Activated B cell treated with CpG ODN at 0.5 μM for 24 hours (primary cell): ENCODE measurements at regions not wholly inside any gene's neighbourhood (a gene's known extent, or its start where the extent isn't known, plus 50 kb on each side); places are given as distances from the start of the nearest gene placed in this dataset.

ENCODE experiments used
- ATAC-seq: fragments of 200-7000 bp; cut with Tn5 transposase; one replicate; pipeline ENCODE4 v1.10.0; 2021; ENCODE audit warnings: low read depth, mild to moderate bottlenecking, moderate library complexity
- CTCF ChIA-PET: fragments of 350-600 bp; sonication (Branson Sonifier 250); formaldehyde crosslinking; loops from one replicate; lab custom pipeline; 2021; ENCODE audit warnings: antibody characterized with exemption; lab: Charles Lee
- POLR2A ChIA-PET: fragments of 350-600 bp; sonication (Branson Sonifier 250); formaldehyde crosslinking; loops from one replicate; lab custom pipeline; 2021; ENCODE audit warnings: antibody characterized with exemption; lab: Charles Lee
- DNase-seq: peaks from one replicate; pipeline ENCODE4 v3.0.0; 2022
- H3K27ac Mint-ChIP-seq: one replicate; pipeline ENCODE4 v1.8.0; 2020; ENCODE audit warnings: mixed read lengths
- H3K27me3 Mint-ChIP-seq: one replicate; pipeline ENCODE4 v1.8.0; 2021; ENCODE audit warnings: mixed read lengths
- H3K36me3 Mint-ChIP-seq: one replicate; pipeline ENCODE4 v1.8.0; 2021; ENCODE audit warnings: low read depth, mixed read lengths
- H3K4me1 Mint-ChIP-seq: one replicate; pipeline ENCODE4 v1.8.0; 2021; ENCODE audit warnings: mixed read lengths
- H3K4me3 Mint-ChIP-seq: one replicate; pipeline ENCODE4 v1.8.0; 2020; ENCODE audit warnings: mild to moderate bottlenecking, mixed read lengths
- H3K9me3 Mint-ChIP-seq: one replicate; pipeline ENCODE4 v1.8.0; 2020; ENCODE audit warnings: mixed read lengths
- intact Hi-C: fragments of 100-400 bp; cut with micrococcal nuclease; formaldehyde crosslinking; loops from one replicate; pipeline ENCODE4 v1.15.1; 2024
- TF ChIP-seq, protein P1 (sequence below): fragments of 200-600 bp; IDR thresholded peaks from one replicate; pipeline ENCODE4 v1.8.0; 2022; ENCODE audit warnings: antibody characterized with exemption, mild to moderate bottlenecking

DNA sequence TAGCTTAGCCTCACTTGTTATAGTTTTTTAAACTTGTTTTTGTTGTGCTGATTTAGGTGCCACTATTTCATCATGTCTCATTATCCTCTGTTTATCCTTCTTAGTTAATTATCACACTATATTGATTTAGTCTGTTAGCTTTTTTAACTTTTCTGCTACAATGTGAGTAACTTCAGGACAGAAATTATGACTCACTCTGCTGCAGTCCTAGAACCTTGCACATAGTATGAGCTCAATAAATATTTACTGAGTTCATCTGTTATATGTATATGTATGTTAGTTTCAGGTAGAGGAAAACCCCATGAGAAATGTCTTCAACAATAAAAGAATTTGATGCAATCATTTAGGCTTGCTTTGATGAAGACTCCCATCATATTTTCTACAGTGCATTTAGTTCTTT lies 224.3 kb upstream of the NAV3 start:
- ATAC-seq (no peak), DNase-seq (no peak)
- POLR2A ChIA-PET, result no interaction called here
- H3K4me1 Mint-ChIP-seq, result no peaks in the 10 kb centered on the region
- H3K36me3 Mint-ChIP-seq, result no peaks in the 10 kb centered on the region
- H3K27ac Mint-ChIP-seq, result no peak overlapping the region
- intact Hi-C loops, result no loop called here
- no peaks in the 10 kb centered on the region for H3K27me3 Mint-ChIP-seq
- no peak overlapping the region for H3K4me3 Mint-ChIP-seq
- TF ChIP-seq, protein P1, sequence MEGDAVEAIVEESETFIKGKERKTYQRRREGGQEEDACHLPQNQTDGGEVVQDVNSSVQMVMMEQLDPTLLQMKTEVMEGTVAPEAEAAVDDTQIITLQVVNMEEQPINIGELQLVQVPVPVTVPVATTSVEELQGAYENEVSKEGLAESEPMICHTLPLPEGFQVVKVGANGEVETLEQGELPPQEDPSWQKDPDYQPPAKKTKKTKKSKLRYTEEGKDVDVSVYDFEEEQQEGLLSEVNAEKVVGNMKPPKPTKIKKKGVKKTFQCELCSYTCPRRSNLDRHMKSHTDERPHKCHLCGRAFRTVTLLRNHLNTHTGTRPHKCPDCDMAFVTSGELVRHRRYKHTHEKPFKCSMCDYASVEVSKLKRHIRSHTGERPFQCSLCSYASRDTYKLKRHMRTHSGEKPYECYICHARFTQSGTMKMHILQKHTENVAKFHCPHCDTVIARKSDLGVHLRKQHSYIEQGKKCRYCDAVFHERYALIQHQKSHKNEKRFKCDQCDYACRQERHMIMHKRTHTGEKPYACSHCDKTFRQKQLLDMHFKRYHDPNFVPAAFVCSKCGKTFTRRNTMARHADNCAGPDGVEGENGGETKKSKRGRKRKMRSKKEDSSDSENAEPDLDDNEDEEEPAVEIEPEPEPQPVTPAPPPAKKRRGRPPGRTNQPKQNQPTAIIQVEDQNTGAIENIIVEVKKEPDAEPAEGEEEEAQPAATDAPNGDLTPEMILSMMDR, result no peak
- CTCF ChIA-PET, result no interaction called here
- H3K9me3 Mint-ChIP-seq, result no peaks in the 10 kb centered on the region

DNA sequence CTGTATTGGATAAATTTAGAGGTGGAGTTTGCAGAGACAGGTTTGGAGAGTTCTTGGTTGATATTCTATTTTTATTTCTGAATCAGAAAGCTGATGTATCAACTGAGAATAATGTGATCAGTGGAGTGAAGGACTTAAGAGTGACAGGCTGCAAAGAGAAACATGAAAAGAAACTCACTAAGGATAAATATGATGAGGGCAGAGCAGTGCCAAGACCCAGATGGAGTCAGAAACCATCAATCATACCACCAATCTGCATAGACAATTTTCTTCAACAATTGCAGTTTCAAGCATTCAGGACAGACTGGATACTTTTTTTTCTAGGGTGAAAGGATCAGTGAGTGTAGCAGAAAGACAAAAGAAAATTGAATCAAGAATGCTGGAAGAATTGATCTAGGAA lies 226.7 kb upstream of the NAV3 start:
- TF ChIP-seq, protein P1, result no peak
- CTCF ChIA-PET, result no interaction called here
- Mint-ChIP-seq H3K27ac (no peak overlapping the region), H3K4me3 (no peak overlapping the region), H3K27me3 (no peaks in the 10 kb centered on the region), H3K4me1 (no peaks in the 10 kb centered on the region), H3K36me3 (no peaks in the 10 kb centered on the region), H3K9me3 (no peaks in the 10 kb centered on the region)
- intact Hi-C loops, result no loop called here
- no peak for ATAC-seq
- no peak for DNase-seq
- POLR2A ChIA-PET, result no interaction called here

DNA sequence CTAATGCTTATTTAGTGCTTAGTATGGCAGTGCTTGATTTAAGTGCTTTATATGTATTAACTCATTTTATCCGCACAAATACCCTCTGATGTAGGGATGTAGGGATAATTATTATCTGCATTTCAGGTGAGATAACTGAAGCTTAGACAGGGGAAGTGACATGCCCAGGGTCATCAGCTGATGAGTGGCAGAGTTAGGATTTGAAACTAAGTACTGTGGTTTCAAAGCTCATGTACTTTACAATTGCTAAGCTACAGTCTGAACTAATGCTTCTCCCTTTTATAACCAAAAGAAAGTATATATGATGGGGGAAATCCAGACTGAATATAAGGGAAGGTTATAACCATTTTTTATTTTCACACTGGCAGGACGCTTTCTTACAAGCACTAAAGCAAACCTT lies 229.6 kb upstream of the NAV3 start:
- H3K9me3 Mint-ChIP-seq, result no peaks in the 10 kb centered on the region
- no peaks in the 10 kb centered on the region for H3K4me1 Mint-ChIP-seq
- ATAC-seq, result no peak

GRCh38 chr12:77600468-77600843 lies 230.2 kb upstream of the NAV3 start:
- Mint-ChIP-seq H3K27ac (no peak overlapping the region), H3K4me1 (no peaks in the 10 kb centered on the region), H3K4me3 (no peak overlapping the region), H3K9me3 (no peaks in the 10 kb centered on the region), H3K27me3 (no peaks in the 10 kb centered on the region), H3K36me3 (no peaks in the 10 kb centered on the region)
- POLR2A ChIA-PET, result no interaction called here
- ATAC-seq, result no peak
- intact Hi-C loops, result no loop called here
- CTCF ChIA-PET, result no interaction called here
- TF ChIP-seq, protein P1, result no peak
- no peak for DNase-seq

More for the DNA sequence above, 229.6 kb upstream of the NAV3 start:
- H3K27me3 Mint-ChIP-seq, result no peaks in the 10 kb centered on the region
- TF ChIP-seq, protein P1, result no peak
- no peak overlapping the region for H3K27ac Mint-ChIP-seq
- ChIA-PET POLR2A (no interaction called here), CTCF (no interaction called here)
- H3K36me3 Mint-ChIP-seq, result no peaks in the 10 kb centered on the region
- H3K4me3 Mint-ChIP-seq, result no peak overlapping the region
- intact Hi-C loops, result no loop called here
- no peak for DNase-seq

- ChIA-PET POLR2A (no interaction called here), CTCF (no interaction called here)
- Mint-ChIP-seq H3K36me3 (no peaks in the 10 kb centered on the region), H3K4me1 (no peaks in the 10 kb centered on the region), H3K27ac (no peak overlapping the region), H3K27me3 (no peaks in the 10 kb centered on the region), H3K4me3 (no peak overlapping the region), H3K9me3 (peaks cover 3% of the 10 kb centered on the region)
- TF ChIP-seq, protein P1, result no peak
- intact Hi-C loops, result no loop called here
- ATAC-seq, result no peak
- DNase-seq, result no peak
Observed at GRCh38 chr12:77599782-77600467, 230.8 kb upstream of the NAV3 start.
